Activated CD4-positive, alpha-beta T cell treated with anti-CD3 and anti-CD28 coated beads, Interleukin-2, amount 50 U/mL, for 24 hours (primary cell): ENCODE measurements at regions not wholly inside any gene's neighbourhood (a gene's known extent, or its start where the extent isn't known, plus 50 kb on each side); places are given as distances from the start of the nearest gene placed in this dataset.

ENCODE experiments used
- DNase-seq, 2 donors: peaks; one replicate each; pipeline ENCODE4 v3.0.0-alpha.2; 2020; ENCODE audit warnings: low read depth in 1 of 2, low spot score in 1 of 2

DNA sequence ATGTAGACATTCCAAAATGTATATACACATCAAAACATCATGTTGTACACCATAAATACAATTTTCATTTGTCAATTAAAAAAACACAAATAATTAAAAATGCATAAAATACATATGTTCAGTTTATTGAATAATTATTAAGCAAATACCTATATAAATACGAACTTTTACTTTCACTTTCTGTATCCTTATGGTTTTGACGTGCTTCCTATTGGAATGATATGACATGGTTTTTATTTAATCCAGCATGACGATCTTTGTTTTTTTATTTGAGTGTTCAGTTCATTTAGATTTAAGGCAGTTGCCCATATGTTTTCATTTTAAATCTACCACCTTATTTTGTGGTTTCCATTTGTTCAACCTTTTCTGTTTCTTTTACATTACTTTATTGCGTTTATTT is 198.3 kb upstream of the PLET1 start:
- DNase-seq, result no peak

DNA sequence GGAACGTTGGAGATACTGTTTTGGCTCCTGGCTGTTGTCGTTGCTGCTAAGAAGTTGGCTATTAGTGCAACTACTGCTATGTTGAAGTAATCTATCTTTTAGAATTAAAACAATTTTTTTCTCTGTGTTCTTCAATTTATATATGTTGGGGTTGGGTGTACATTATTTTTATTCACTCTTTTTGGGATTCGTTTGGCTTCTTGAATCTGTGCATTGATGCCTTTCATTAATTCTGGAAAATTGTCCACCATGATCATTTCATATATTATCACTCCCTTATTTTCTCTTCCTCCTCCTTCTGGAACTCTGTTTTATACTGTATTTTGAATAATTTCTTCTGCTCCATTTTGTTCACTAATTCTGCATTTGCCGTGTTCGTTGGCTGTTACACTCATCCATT is 199.5 kb upstream of the PLET1 start:
- DNase-seq, result no peak

DNA sequence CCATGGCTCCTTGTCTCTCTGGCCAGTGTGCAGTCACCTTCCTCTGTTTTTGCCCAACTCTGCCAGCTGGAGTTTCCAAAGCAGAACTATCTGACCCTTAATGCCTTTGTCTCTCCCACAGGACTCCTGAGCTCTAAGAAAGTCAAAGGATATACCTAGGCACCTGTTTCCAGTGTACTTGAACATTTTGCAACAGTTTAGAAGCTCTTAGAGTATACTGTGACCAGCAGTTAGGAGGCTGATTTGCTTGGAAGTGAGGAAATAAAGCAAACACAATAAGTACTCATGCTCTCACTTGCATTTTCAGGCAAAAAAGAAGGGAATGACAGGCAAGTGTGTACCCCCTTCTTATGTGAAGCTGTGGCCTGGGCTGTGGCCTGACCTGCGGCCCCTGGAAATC is 204.3 kb upstream of the PLET1 start:
- DNase-seq, result no peak

DNA sequence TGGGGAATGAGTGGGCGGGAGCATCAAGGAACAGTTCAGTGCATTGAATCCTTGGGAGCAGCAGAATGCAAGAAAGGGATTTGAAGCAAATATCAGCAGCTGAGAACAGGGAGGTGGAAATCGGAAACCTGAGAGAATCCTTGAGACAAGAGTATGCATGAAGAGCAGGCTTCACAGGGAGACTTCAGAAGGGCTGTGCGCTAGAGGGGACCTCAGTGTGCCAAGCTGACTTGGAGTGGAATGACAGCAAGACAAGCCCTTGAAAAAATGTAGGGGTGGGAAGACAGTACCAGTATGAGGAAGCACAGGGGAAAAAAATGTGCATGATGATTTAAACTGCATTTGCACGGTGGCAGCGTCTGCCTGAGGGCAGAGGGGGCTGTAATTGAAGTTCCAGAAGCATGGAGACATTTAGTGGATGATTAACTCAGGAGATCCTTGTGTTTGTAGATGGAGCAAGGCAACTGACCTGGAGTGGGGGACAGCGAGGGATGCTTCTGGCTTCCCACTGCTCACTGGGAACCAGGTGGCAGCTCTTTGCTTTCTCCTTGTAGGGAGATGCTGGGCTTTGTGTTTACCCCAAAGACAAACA is 204.9 kb upstream of the PLET1 start:
- DNase-seq, result no peak

DNA sequence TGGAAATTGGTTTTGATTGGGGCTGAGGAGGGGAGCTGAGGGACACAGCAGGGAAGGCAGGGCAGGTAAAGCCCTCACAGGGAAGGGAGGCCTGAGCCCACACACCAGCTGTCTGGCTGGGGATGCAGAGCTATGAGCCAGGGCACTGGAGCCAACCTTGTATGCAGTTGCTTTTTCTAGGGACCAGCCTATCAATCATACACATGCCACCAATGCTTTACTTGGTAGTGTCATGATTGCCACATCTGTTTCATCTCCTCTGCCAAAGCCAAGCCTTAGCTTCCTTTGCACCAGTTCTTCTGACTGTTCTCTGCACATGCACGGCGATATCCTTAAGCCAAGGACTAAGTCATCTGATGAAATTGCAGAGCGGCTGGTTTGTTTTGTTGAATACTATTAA is 207.1 kb upstream of the PLET1 start:
- no peak for DNase-seq

DNA sequence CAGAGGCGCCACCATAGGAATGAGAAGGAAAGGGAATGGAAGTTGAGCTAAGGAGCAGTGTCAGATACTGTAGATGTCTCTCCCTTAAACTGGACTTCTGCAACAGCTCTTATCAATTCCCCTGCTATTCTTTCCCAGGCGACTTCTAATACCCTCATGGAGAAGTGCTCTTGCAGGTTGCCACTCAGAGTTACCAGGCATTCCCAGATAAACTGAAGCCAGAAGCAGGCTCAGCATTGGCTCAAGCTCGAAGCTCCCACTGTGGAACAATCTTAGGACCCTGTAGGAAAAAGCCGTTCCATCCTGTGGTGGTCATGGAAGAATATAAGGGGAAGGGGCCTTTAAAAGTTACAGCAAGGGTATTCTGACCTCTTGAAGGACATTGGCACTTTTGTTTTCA is 208.7 kb upstream of the PLET1 start:
- DNase-seq, result no peak

DNA sequence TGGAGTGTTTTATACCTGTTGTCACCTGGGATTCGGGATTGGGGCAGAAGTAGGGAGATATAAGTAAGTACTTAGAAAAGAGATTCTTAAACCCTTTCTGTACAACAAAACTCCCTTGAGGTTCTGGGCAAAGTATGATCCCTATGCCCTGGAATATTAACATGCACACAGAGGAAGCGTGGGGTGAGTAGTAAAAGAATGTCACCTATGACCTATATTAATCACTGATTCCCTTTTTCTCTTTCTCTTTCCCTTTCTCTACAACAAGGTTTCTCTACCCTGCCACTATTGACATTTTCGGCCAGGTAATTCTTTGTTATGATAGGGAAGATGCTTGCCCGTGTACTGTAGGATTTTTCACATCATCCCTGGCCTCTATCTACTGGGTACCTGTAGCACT is 209.7 kb upstream of the PLET1 start:
- DNase-seq, result no peak

DNA sequence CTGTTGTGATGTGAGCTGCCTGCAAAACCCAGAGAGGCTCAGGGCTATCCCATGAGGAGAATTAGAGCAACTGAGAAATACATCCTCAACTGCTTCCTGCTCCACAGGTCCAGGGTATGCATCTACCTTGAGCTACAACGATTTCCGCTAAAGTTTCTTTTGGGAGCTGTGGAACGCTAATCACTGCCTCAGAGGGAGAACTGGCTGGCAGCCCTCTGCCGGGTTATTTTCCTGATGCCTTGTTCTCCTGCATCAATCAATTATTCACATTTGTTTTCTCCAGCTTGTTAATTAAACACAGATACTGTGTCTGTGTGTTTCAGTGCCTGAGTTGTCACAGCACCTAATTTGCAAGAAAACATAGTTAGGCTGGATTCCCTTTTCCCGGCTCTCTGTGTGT is 211.1 kb upstream of the PLET1 start:
- no peak for DNase-seq

DNA sequence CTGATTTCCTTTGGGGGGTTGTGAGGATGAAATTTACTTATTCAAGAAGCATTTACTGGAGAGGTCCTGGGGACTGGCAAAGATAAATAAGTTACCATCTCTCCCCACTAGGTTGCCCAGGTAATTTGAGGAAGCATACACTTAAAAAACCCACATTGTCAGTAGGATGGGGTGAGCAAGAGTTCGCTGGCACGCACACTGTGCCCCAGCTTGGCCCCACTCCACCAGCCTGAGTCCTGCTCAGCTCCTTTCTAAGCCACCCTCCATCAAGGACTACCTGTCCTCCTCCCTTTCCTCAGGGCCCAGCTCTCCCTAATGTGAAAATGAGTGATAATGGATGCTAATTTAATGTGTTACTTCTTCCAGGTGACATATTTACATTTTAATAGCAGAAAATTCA is 216.5 kb upstream of the PLET1 start:
- no peak for DNase-seq

DNA sequence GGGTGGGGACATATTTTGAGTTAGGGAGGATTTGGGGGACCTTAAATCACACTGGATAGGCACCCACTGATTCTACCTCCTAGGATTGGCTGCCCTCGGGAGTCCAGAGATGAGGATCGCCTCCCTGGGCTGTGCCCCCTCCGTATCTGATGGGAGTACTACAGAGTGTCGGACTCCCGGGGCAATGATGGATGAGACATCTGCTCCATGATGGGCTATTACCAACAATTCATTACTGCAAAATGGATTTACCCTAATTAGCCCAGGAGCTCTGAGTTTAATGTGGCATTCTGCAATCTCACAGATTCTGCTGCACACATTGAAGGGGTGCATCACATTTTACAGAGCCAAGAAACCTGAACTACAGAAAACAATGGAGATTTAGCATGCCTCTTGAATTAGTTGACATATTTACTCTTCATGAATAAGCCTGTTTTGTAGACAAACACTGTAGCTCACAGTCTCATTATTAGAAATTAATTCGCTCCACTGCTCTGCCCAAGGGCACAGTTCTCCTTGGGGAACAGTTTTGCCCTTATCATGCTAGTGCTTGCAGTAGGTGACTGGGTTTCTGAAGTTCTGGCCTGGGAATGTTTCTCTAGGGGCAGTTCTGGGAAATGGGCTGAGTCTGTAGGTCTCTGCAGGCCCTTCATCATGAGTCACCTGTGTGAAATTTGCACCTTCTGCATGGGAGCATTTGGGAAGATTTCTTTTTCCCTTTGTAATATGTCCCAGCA is 217.1 kb upstream of the PLET1 start:
- no peak for DNase-seq

DNA sequence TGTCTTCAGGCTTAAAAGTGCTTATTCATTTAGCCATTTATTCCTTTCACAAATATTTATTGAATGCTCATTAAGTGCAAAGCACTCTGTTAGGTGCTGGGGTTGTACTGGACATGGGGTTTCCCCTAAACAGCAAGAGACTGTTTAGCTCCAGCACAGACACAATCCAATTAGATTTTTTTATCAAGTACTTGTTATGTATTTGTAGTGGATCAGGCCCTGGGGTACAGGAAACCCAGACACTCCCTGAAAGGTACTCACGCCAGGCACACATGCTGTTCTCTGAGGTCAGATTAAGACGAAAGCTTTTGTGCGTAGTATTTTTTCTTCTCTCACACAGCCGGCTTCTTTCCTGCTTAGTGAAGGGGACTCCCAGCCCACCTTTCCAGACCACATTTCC is 218.1 kb upstream of the PLET1 start:
- no peak for DNase-seq

DNA sequence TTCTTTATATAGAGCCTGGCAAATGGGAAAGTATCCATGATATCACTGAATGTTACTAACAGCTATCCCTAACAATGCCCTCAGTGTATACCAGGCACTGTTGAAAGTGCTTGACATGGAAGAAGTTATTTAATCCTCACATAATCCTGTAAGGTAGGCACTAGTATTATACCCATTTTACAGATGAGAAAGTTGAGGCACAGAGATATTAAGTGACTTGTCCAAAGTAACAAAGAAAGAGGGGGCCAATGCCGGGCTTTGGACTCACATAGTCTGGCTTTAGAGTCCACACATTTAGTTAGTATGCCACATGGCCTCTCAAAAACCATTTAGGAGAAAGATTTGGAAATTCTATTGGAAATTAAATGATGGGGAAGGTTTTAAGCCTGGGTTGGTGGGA is 220.8 kb upstream of the PLET1 start:
- DNase-seq, result no peak

DNA sequence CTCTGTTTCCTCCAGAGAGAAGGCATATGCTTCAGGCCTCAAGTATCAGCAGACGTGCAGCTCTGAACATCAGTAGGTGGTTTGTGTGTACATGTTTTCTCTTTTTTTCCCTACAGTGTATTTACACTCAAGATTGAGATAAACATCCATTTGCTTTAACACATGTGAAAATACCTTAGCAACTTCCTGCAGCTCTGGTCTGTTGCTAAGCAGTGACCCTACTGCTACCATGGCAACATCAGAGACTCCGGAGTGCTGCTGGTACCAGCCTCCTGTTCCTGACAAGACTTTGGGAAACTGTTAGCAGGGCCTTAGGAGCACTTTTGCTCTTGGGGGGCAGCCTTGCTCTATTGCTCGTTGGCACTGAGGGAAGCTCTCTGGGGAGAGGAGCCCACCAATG is 221.2 kb upstream of the PLET1 start:
- DNase-seq, result no peak

DNA sequence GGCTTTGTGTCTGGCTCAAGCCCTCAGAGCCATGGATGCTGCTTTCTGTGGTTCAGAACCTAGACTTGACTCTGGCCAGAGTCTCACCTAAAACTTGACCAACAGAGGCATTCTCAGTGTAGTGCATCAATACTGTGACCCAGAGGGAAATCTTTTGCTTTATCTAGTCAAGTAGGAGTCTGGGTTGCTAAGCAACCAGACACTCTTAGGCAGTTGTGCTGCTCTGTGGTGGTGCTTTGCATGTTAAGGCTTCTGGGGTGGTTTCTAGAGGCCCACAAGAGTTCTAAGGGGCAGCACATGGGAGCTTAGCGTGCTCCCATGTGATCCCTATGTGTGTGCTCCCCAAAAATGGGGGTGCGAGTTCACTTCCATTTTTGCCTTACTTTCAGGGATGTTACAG is 224.6 kb upstream of the PLET1 start:
- no peak for DNase-seq

DNA sequence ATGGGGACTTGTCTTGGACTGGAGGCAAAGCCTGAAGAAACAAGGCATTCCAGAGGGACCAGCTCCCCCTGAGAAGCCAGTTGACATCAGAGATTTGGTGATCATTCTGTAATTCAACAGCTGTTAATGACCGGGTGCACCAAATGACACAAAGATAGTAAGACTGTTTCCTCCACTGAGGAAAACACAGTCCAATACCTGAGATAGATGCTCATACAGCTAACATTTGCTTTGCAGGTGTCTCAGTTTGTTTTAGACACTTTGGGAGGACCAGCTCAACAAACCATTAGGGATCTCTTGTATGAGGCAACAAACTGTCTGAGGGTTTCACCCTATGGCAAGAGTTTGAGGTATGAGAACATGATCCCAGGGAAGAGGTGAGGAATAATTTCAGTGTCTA is 237.2 kb upstream of the PLET1 start:
- DNase-seq, result no peak

DNA sequence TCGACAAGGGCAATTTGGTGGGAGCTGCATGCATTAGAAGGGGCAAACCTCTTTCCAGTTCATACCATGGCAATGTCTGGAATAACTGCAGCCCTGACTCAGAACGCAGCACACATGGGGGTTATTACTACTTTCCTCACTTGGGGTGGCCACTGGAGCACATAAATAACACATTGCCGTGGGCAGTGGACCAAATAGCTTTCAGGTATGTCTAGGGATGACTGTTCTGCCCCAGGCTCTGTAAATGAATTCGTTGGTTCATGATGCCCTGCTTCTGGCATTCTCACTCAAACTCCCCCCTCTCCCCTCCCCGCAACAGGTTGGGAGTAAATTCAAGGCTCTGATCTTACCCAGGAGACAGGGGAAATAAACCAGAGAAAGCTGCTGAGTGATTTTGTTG is 238.0 kb upstream of the PLET1 start:
- no peak for DNase-seq

DNA sequence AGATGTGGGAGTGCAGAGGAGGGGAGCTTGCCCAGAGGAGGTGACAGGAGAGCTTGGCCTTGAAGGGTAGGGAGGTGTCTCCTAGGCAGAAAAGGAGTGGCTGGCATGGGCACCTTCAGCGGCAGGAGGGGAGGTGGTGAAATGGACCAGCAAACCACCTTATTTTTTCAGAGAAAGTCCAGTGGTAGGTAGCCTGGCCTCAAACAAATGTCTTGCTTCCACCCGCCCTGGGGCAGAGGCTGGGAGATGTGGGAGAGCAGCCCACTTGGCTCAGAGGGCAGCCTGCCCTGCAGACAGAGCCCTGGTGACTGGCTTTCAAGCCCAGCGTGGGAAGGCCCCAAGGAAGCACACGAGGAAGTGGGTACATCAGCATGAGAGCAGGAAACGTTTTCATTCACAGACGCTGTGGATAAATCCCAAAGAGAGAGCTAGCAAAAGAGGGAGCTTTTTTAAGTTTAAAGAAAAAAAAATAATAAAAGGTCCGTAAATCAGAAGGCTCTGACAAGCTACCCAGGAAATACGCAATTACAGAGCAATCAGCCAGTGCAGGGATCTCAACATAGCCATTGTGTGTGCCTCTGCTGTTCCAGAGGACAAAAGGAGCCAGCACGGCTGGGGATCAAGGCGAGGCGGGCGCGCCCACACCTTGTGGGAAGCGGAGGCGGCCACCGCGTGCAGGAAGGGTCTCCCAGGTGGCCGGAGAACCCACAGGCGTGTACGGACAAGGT is 238.7 kb upstream of the PLET1 start:
- DNase-seq, result no peak

DNA sequence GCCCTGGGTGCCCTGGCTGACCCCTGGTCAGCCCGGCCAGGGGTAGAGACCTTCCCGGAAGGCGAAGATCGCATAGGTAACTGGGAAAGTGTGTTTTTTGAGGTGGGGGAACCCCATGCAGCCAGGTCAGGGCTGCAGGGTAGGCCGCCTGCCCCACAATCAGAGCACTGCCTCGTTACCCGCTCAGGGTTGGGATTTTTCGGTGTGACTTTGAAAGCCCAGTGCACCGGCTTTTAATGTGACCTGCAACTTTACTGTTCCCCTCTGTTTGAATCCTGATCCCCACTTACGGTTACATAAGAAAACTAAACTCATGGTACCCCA is 239.2 kb upstream of the PLET1 start:
- no peak for DNase-seq

DNA sequence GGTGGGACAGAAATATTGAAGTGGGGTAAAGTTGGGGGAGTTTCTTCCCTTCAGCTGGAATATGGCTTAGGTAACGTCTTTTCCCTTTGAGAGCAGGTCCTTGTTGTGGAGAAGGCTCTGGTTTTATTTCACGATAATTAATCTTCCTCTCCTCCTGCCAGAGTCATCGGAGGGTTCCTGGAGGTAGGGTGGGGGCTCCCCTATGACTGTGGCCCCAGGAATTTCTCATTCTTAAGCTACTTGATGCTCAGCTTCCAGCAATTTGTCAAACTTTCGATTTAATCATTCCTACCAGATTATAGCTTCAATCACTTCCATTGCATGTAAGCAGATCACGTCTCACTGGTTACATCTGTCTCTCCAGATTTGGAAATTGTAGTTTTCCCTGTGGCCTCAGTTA is 242.8 kb upstream of the PLET1 start:
- no peak for DNase-seq

DNA sequence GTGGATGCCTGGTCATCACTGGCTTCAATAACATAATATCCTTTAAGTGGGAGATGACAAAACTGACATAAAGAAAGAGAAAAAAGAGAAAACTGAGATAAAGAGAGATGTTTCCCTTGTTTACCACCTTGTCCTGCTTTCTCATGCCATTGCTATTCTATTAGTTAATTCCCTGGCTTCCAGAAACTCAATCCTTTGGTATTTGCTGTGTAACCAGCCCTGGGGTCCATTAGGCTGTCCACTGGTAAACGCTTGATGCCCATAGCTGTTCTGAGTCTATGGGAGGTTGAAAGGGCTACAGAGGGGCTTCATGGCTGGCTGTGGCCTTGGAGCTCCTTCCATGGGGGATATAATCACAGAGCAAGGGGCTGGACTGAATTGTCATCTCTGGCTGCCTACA is 243.4 kb upstream of the PLET1 start:
- DNase-seq, result no peak

DNA sequence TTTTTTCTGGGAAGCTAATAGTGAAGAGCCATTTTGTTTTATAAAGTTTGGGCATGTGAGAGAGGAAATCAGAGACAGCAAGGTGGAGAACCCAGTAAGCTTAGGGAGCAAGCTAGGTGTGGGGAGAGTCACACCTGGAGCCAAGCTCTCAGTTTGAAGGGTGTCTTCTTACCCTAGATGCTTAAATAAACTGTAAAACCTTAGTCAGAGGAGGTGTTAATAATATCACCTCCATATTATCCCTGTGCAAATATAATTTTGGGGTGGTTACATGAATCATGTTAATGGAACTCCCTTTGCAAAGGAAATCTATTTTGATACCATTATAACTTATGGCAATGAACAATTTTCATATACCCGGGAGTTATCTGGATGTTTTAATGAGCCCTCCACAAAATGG is 246.2 kb upstream of the PLET1 start:
- DNase-seq, result no peak

DNA sequence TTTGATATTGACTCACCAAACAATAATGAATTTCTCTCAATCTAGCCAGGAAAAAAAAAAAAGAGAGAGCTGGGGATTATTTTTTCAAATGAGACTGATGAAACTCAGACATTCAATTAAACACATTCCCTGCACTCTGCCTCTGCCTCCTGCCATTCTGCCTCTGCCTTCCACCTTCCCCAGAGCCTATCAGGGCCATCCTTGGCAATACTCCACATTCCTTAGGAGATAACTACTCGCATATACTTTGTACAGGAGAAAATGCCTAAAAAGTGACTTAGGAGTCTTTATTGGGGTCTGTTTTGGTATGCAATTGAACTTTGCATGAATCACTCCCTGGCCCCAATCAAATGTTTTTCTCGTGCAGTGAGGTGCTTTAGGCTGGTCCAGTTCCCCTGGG is 246.6 kb upstream of the PLET1 start:
- no peak for DNase-seq

DNA sequence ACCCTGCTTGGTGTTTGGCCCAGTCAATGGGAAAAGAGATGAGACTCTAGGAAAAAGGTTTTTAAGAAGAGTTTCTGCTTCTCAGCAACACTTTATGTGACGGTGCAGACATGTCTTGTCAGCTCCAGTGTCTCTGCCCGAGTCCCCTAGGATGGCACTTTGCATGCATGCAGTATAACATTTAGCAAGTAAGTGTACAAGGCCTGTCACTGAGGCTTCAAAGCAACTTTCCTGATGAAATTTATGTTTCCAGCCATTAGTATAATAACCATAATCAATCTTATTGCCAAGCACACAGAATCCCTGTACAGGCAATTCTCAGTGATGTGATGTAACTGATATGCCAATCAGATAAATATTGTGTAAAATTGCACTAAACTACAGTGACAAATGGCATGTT is 248.1 kb upstream of the PLET1 start:
- no peak for DNase-seq
